HG02588 (cell line): ENCODE measurements at regions not wholly inside any gene's neighbourhood (a gene's known extent, or its start where the extent isn't known, plus 50 kb on each side); places are given as distances from the start of the nearest gene placed in this dataset.

Experiments
- ATAC-seq: cut with Tn5 transposase; IDR thresholded peaks from one replicate; pipeline ENCODE4 v1.9.1; 2021; ENCODE audit warnings: mild to moderate bottlenecking, moderate library complexity; ENCODE audit not compliant: unreplicated experiment

- no peak for ATAC-seq
Observed at GRCh38 chr14:38103542-38104225, 104.0 kb upstream of the SSTR1 start.

- no peak for ATAC-seq
Observed at GRCh38 chr14:38105106-38105702, 102.5 kb upstream of the SSTR1 start.

GRCh38 chr14:38107216-38107631 lies 100.5 kb upstream of the SSTR1 start:
- peak; percentile 88 for ATAC-seq

GRCh38 chr14:38108681-38109080 lies 99.0 kb upstream of the SSTR1 start:
- ATAC-seq: no peak

GRCh38 chr14:38110258-38110657 lies 97.4 kb upstream of the SSTR1 start:
- no peak for ATAC-seq

GRCh38 chr14:38111046-38111445 lies 96.7 kb upstream of the SSTR1 start:
- ATAC-seq: no peak

GRCh38 chr14:38113546-38113945 lies 94.2 kb upstream of the SSTR1 start:
- ATAC-seq: no peak

- no peak for ATAC-seq
Observed at GRCh38 chr14:38116895-38117294, 90.8 kb upstream of the SSTR1 start.

GRCh38 chr14:38120109-38120508 lies 87.6 kb upstream of the SSTR1 start:
- no peak for ATAC-seq

- no peak for ATAC-seq
Observed at GRCh38 chr14:38121320-38122020, 86.2 kb upstream of the SSTR1 start.

GRCh38 chr14:38122241-38122640 lies 85.5 kb upstream of the SSTR1 start:
- ATAC-seq: no peak

- no peak for ATAC-seq
Observed at GRCh38 chr14:38124506-38124905, 83.2 kb upstream of the SSTR1 start.

GRCh38 chr14:38125481-38126037 lies 82.1 kb upstream of the SSTR1 start:
- ATAC-seq: no peak

GRCh38 chr14:38127356-38127755 lies 80.3 kb upstream of the SSTR1 start:
- ATAC-seq: no peak

GRCh38 chr14:38127784-38128183 lies 79.9 kb upstream of the SSTR1 start:
- ATAC-seq: no peak

GRCh38 chr14:38128640-38129039 lies 79.1 kb upstream of the SSTR1 start:
- ATAC-seq: no peak

GRCh38 chr14:38129192-38129591 lies 78.5 kb upstream of the SSTR1 start:
- ATAC-seq: no peak

GRCh38 chr14:38129705-38130104 lies 78.0 kb upstream of the SSTR1 start:
- ATAC-seq: no peak

- ATAC-seq: no peak
Observed at GRCh38 chr14:38134416-38135030, 73.2 kb upstream of the SSTR1 start.

- ATAC-seq: no peak
Observed at GRCh38 chr14:38135106-38135867, 72.4 kb upstream of the SSTR1 start.

- ATAC-seq: no peak
Observed at GRCh38 chr14:38137005-38137404, 70.7 kb upstream of the SSTR1 start.
